ENCODE measurements at regions not wholly inside any gene's neighbourhood (a gene's known extent, or its start where the extent isn't known, plus 50 kb on each side); places are given as distances from the start of the nearest gene placed in this dataset.
A peak's percentile ranks its signal among the peaks of the same experiment; 100 is the strongest.

- DNase-seq (ENCODE audit: low read depth, low spot score), result peak; percentile 91
- TF ChIP-seq CTCF (IDR thresholded peaks at IDR 0.05; ENCODE audit: low read depth, low read length), result no peak
- in situ Hi-C loops (cut with HindIII; ENCODE audit: low sequenced_read_pairs), result no loop called here
These were observed 91.1 kb downstream of the IRF2BPL start for GRCh38 chr14:76937181-76938091.

GRCh38 chr14:76936483-76936882 is 92.0 kb downstream of the IRF2BPL start:
- DNase-seq (ENCODE audit: low read depth, low spot score), result peak; percentile 59
- in situ Hi-C loops (cut with HindIII; ENCODE audit: low sequenced_read_pairs), result no loop called here
- H3K4me3 ChIP-seq (ENCODE audit: low read depth, low read length), result no peak overlapping the region
- no peak for TF ChIP-seq CTCF (IDR thresholded peaks at IDR 0.05; ENCODE audit: low read depth, low read length)

More at GRCh38 chr14:76937181-76938091, 91.1 kb downstream of the IRF2BPL start:
- H3K4me3 ChIP-seq (ENCODE audit: low read depth, low read length), result no peak overlapping the region

GRCh38 chr14:76933515-76933914 is 95.0 kb downstream of the IRF2BPL start:
- DNase-seq (ENCODE audit: low read depth, low spot score), result no peak

GRCh38 chr14:76931631-76932402 is 96.7 kb downstream of the IRF2BPL start:
- in situ Hi-C loops (cut with HindIII; ENCODE audit: low sequenced_read_pairs), result no loop called here
- TF ChIP-seq CTCF (IDR thresholded peaks at IDR 0.05; ENCODE audit: low read depth, low read length), result no peak
- DNase-seq (ENCODE audit: low read depth, low spot score), result no peak
- no peak overlapping the region for H3K4me3 ChIP-seq (ENCODE audit: low read depth, low read length)

More at GRCh38 chr14:76933515-76933914, 95.0 kb downstream of the IRF2BPL start:
- TF ChIP-seq CTCF (IDR thresholded peaks at IDR 0.05; ENCODE audit: low read depth, low read length), result no peak
- no peak overlapping the region for H3K4me3 ChIP-seq (ENCODE audit: low read depth, low read length)
- in situ Hi-C loops (cut with HindIII; ENCODE audit: low sequenced_read_pairs), result no loop called here

GRCh38 chr14:76930549-76930948 is 98.0 kb downstream of the IRF2BPL start:
- no peak overlapping the region for H3K4me3 ChIP-seq (ENCODE audit: low read depth, low read length)
- in situ Hi-C loops (cut with HindIII; ENCODE audit: low sequenced_read_pairs), result no loop called here
- no peak for DNase-seq (ENCODE audit: low read depth, low spot score)
- TF ChIP-seq CTCF (IDR thresholded peaks at IDR 0.05; ENCODE audit: low read depth, low read length), result no peak

GRCh38 chr14:76929927-76930326 is 98.6 kb downstream of the IRF2BPL start:
- no peak for TF ChIP-seq CTCF (IDR thresholded peaks at IDR 0.05; ENCODE audit: low read depth, low read length)
- no peak overlapping the region for H3K4me3 ChIP-seq (ENCODE audit: low read depth, low read length)

More at GRCh38 chr14:76929927-76930326, 98.6 kb downstream of the IRF2BPL start:
- DNase-seq (ENCODE audit: low read depth, low spot score), result no peak
- in situ Hi-C loops (cut with HindIII; ENCODE audit: low sequenced_read_pairs), result no loop called here

All from astrocyte of the spinal cord (primary cell).